Mucosa of gallbladder (tissue), 1 donor: ENCODE measurements at regions not wholly inside any gene's neighbourhood (a gene's known extent, or its start where the extent isn't known, plus 50 kb on each side); places are given as distances from the start of the nearest gene placed in this dataset.
"Not testable (repeated sequence)": the region's sequence is repeated elsewhere in the genome, so short reads cannot be mapped to it uniquely, and the experiment has no call there.

Experiments used
- DNase-seq: peaks from one replicate; pipeline ENCODE4 v3.0.0-alpha.2; 2020; ENCODE audit warnings: low spot score
- donor health status: DM: no; HTN: no; CAD: no.

DNA sequence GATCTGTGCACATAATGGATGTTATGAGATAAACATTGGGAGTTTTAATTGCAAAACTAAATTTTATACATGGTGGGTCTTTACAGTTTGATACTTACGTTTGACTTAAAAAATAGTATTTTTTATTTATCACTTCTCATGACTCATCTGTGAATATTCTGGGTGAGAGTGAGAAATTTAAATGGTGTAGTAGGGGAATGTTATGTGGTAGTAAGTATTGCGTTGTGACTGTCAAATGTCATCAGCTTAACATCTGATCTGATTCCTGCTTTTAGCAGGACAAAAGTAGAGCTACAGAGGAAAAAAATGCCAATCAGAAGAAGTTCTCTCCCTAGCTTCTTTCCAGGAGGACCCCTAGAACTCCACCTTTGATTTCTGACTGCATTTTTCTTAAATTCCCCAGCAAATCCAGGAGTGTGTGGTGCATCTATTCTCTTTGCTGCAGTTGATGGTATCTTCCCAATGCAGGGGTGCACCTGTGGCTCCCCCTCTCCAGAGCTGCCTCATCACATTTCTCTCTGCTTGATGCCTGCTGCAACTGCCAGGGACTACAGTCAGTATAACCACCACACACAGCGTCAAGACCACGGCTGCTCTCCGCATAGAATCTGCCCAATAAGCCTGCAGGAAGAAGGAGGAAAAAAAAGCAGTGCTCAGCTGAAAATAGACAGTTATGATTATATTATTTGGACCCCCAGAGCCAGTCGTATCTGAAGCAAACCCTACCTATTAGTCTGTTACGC lies 151.3 kb upstream of the THUMPD2 start:
- DNase-seq = no peak

DNA sequence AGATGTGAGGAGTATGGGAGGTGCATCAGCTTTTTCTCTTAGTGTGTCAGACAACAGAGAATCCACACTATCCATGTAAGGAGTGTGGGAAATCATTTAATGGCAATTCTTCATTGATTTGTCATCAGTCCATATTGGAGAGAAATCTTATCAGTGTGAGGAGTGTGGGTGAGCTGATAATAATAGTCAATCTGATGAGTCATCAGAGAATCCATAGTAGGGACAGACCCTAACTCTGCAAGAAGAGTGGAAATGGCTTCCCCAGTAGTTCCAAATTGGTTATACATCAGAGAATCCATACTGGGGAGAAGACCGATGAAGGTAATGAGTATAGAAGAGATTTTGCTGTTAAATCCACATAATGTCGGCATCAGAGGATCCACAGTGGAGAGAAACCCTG lies 150.5 kb upstream of the THUMPD2 start:
- no peak for DNase-seq

DNA sequence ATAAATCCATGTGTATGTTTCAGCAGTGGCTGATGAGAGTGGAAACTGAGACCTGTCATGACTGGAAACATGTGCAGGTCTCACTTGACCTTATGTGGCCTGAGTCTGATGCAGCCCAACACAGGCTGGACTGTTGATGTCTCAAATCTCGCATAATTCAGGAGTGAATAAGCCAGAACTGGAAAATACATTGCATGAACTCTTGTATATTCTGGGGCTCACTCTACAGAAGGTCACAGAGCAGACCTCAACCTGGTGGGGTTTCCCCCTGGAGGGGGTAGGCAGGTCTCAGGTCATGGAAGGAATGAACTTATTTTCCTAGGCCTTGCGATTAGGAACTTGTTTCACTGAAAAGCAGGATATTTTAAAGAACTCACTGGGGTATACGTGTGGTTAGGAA lies 146.3 kb upstream of the THUMPD2 start:
- no peak for DNase-seq

DNA sequence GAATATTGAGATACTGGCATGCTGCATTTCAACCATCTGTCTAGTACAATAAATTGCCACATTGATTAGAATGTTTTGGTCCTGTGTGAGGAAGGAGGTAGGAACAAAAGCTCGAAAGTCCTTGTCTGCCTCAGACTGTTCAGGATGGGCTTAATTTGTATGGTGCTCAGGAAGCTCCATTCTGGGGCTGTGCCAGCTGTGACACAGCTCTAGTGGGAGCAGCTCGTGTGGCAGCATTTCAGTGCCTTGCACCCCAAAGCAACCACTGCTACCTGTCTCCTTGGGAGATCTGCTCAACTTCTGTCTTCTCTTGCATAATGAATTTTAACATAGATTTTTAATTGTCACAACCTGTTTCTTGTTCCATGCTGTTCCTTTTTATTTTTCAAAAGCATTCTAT lies 144.4 kb upstream of the THUMPD2 start:
- DNase-seq = no peak

DNA sequence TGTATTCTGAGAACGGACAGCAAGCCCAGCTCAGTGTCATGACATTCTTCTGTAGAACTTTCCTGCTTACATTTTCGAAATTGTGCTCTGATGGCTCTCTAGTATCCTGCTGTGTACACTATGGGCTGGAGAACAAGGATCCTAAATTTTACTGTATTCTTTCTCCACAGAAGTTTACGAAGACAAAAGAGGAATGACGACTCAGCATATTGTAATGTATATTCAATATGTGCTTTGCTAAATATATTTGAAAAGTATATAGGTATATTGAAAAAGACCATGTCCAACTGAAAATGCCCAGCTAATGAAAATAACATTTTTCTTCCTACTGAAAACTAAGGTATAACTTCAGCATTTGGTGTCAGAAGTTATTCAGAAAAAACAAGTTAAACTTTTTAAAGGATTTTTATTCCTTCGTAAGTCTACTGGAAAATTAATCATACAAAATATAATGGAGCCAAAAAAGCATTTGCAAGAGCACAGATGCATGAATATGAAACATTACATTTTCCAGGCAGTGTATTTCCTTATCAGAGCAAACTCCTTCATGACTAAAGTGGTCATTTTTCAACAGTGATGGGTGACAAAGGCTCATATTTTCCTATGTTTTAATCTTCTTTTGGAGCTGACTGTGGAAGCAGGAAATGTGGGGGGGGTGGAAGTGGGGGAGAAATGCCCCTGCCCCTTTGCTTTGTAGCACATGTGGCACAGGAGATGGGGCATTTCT lies 143.8 kb upstream of the THUMPD2 start:
- no peak for DNase-seq

DNA sequence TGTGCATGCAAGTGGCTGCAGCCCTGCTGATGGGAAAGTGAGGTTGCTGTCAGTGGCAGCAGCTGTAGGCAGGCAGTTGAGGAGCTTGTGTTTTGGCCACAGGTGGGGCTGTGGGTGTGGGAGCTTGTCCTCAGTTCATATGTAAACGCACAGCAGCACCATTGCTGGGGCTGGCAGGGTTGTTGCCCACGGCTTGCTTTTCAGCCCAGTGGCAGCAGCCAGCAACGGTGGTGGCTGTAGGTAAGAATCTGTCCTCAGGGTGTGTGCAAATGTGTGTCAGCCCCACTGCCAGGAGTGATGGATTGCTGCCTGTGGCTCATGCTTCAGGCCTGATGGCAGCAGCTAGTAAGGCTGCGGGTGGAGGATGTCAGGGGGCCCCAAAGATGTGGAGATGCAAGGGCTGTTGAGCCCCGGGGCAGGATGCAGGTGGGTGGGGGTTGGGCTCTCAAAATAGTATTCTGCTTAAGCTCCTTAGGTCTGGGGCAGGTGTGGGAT lies 141.3 kb upstream of the THUMPD2 start:
- DNase-seq = no peak

DNA sequence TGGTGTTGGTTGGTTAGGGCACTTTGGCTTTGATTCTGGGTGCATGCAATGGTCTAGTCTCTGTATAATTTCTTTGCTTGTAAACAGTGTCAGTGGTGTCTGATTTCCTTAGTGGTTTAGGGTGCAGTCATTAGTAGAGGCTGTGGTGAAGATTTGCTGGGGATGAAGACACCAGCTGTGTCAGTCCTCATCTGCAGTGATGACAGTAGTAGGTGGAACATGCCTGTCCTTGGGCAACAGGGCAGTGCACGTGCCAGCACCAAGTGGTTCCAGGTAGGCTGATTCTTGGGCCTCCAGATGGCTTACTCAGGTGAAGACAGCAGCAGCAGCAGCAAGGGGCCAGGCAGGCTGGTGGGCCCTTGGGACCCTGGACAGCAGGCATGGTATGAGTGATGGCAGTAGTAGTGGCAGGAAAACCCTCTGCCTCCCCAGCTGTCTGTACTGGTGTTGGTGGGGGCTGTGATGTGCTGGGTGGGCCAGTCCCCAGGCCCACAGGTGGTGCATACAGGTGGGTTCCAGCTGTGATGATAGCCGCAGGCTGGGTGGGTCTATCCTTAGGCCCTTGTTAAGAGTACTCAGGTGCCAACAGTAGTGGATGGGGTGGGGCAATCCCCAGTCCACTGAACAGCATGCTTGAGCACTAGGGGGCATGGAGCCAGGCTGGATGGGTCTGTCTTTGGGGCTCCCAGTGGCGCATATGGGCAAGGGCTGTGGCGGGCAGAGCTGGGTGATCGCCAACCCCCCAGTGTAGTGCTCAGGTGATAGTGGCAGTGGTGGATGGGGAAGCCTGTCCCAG lies 140.7 kb upstream of the THUMPD2 start:
- no peak for DNase-seq

DNA sequence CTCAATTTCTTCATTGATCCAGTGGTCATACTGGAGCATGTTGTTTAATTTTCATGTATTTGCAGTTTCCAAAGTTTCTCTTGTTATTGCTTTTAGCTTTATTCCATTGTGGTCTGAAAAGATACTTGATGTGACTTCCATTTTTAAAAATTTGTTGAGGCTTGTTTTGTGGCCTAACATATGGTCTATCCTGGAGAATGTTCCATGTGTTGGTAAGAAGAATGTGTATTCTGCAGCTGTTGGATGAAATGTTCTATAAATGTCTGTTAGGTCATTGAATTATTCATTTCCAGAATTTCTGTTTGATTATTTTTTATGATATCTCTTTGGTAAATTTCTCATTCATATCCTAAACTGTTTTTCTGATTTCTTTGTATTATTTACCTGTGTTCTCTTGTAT lies 139.8 kb upstream of the THUMPD2 start:
- DNase-seq = no peak

DNA sequence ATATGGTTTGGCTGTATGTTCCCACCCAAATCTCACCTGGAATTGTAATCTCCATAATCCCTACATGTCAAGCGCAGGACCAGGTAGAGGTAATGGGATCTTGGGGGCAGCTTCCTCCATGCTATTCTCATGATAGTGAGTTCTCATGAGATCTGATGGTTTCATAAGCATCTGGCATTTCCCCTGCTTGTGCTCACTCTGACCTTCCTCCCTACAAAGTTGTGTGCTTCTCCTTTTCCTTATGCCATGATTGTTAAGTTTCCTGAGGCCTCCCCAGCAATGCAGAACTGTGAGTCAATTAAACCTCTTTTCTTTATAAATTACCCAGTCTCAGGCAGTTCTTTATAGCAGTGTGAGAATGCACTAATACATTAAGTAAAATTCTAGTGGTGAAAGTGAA lies 138.3 kb upstream of the THUMPD2 start:
- DNase-seq = not testable (repeated sequence)

DNA sequence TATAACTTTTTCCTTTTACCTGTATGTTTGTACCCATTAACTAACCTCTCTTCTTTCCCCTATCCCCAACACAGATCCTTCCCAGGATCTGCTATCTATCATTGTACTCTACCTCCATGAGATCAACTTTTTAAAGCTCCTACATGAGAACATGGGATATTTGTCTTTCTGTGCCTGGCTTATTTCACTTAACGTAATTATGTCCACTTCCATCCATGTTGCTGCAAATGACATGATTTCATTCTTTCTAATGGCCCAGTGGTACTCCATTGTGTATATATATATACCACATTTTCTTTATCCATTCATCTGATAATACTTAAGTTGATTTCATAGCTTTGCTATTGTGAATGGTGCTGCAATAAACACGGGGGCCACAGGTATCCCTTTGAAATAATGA lies 135.9 kb upstream of the THUMPD2 start:
- DNase-seq = no peak

DNA sequence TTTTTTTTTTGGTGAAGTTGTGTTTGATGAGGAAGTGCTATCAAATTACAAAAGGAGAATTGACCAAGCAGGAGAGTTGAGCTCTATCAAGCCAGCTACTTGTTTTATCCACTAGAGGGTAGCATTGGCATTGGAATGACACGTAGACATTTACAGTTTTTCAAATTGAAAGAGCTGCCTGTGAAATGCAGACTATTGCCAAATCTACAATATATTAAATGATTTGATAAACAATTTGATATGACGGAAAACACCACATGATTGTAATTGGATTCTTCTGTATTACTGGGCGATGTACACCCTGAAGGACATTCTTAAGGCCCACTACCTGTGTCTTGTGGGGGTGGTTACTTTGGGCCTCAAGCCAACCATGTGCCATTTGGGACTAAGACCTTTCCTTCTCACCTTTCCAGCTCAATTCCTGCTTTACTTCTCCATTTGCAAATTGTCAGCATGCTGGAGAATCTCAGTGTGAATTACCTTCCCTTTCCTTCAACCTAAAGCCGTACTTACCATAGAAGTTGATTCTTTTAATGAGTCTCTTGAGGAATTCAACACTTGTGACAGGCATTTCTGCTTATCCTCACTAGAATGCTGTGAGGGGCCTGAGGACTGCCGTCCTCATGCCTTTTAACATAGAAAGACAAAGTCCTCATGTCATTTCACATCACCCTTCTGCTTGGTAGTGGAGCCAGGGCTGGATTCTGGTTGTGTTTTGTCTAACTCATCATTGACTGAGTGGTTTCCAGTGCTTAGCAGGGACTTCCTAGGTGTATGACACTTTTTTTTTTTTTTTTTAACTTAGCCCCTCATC lies 134.8 kb upstream of the THUMPD2 start:
- DNase-seq = peak; percentile 18

DNA sequence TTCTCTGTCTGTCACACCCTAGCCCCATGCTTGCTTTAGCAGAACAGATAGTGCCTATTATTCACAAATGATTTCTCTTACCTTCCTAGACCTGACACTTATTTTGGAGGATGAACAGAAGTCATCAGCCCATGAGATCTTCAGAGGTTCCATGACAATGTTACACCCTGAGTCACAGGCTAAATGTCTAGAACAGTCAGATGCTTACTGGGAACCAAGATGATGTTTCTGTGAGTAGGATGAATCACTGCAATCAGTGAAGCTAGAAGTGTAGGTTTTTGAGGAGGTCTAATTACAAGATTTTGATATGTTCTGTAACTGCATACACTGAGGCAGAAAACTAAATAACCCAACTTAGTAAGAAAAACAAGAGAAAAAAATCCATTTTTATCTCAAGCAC lies 123.0 kb upstream of the THUMPD2 start:
- no peak for DNase-seq

DNA sequence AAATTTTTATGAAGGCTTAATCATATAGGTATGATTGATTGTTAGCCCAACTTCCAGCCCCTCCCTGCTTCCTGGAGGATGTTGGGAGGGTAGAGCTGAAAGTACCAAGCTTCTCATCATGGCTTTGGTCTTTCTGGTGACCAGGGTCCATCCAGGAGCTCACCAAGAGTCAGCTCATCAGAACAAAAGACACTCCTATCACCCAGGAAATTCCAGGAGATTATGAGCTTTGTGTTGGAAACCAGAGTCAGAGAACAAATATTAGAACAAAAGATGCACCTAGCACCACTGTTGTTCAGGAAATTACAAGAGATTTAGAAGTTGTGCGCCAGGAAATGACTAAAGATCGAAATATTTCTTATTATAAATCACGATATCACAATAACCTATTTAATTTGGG lies 119.9 kb upstream of the THUMPD2 start:
- DNase-seq = no peak

DNA sequence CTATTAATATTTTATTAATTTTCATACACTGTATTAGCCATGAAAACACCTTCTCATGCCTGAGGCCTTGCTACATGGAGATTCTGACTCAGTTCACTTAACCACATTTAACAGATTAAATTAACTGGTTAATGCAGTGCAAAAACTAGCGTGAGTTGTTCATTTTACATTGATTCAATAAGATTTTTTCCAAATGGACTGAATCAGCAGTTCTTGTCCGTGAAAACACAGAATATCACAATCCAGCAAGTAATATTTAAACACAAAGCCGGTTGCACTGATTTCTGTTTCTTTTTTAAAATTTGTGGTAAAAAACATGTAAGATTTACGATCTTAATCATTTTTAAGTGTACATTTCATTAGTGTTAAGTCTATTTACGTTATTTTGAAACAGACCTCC lies 118.2 kb upstream of the THUMPD2 start:
- DNase-seq = no peak

DNA sequence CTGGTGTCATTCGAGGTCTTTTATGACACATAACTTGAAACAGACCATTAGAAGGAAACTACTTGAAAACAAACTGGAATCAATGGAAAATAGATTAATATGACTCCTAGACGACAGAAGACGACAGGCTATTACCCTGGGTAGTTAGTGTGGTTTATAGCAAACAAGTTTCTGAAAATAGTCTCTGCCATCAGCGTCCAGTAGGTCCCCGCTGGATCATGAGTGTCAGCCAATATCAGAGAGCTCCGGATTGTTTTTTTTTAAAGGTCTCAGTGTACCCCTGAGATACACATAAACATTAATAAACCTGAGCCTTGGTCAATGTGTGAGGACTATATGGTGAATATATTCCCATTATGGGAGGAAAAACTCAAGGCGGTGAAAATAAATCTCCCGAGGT lies 115.0 kb upstream of the THUMPD2 start:
- DNase-seq = no peak

DNA sequence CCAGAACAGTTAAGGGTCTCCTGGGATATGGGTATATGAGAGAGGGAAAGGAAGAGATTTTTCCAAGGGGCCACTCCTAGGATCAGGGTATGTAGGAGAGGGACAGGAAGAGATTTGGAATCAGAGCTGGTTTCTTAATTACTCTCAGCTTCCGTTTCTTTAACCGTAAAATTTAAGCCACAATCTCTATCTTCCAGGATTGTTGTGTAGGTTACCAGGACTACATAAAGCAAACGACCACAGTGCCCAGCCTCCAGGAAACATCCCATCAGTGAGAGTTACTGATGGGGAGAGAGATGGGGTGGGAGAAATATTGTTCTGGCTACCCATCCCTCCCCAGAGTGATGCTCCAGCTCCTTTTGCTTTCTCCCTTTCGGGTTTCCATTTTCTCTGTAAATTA lies 114.6 kb upstream of the THUMPD2 start:
- DNase-seq = no peak

DNA sequence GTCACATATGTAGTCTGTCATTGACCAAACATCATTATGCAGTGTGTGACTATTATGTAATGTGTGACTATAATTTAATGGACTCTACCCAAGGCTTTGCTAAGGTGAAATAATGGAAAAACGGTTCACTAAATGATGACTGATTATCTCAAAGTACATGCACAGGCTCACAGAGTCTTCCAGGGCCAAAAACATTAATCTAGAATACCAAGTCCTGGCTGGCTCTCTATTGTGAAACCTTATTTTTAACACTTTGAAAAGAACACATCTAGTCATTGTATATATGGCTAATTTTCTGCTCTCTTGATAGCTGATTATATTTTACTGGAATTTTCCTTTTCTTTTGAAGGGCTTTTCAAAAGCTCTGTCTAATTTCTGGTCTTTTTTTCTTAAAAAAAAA lies 102.9 kb upstream of the THUMPD2 start:
- DNase-seq = no peak

DNA sequence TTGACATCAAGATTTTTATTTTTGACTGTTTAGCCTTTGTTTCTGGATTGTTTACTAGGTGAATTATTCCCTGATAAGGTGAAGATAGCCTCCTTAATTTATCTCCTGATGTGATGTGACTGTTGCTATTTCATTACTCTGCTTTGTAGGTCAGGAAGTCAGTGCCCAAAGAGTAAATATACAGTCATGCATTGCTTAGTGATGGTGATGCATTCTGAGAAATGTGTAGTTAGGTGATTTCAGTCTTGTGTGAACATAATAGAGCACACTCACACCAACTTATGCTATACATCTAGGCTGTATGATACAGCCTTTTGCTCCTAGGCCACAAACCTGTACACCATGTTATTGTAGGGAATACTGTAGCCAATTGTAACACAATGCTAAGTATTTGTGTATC lies 102.4 kb upstream of the THUMPD2 start:
- DNase-seq = no peak

DNA sequence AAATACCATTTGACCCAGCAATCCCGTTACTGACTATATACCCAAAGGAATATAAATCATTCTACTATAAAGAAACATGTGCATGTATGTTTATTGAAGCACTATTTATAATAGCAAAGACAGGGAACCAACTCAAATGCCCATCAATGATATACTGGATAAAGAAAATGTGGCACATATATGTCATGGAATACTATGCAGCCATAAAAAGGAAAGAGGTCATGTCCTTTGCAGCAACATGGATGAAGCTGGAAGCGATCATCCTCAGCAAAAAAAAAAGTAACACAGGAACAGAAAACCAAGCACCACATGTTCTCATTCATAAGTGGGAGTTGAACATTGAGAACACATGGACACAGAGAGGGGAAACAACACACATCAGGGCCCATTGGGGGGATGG lies 99.9 kb upstream of the THUMPD2 start:
- DNase-seq = not testable (repeated sequence)

DNA sequence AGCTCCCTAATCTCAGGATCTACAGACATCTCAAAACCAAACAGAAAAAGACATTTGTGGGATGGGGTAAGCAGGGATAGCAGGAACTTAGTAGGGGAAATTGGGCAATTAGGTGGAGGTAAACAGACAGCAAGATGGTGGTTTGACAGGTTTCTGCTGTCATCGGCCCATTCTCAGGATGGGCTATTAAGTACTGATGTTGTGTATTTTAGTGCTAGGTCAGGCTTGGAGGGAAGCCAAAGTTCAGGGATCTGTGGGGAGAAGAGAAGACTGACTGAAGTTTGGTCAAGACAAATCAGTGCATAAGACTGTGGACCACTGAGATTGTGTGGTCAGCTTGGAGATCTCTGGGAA lies 96.8 kb upstream of the THUMPD2 start:
- no peak for DNase-seq

DNA sequence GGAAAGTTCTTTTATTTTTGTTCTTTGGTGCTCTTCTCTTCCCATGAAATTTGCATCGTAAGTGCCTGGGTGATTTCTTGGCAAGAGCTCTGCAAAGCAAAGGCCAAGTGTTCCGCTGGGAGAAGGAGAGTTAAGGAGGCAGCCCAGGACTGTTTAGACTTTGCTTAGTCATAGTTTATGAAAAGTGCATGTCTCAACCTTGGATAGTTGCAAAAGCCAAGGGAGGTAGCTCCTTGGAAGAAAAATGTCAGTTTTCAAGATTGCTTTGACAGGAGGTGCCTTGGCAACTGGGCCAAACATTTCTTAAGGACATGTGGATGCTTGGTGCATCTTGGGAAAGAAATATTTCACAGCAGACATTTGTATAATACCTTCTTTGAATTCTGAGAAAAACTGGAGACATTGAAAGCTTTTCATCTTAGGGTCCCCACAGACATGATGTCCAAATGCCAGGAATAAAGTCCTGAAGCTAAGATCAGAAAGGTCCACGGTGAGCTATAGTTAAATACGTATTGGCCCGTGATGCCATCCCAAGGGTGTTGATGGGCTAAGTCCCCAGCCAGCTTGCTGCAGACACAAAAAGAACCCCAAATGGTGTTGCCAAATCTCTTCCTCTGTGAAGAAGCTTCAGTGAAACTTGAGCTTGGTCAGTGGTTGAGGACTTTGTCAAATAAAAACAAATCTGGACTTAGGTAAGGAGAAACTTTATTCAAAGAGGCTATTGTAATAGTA lies 96.3 kb upstream of the THUMPD2 start:
- DNase-seq = peak; percentile 19
